LNCaP clone FGC (cell line): ENCODE measurements at regions not wholly inside any gene's neighbourhood (a gene's known extent, or its start where the extent isn't known, plus 50 kb on each side); places are given as distances from the start of the nearest gene placed in this dataset.

ENCODE experiments used
- DNase-seq: peaks from one replicate; pipeline ENCODE4 v3.0.0-alpha.2; 2011; ENCODE audit warnings: low read depth
- H3K4me3 ChIP-seq: 2 replicates; pipeline ENCODE4 v1.5.1; 2011; ENCODE audit warnings: mild to moderate bottlenecking, low read depth, low read length, control low read depth
- CTCF ChIP-seq: IDR thresholded peaks from 2 replicates; pipeline ENCODE4 v1.5.1; 2012; ENCODE audit warnings: mild to moderate bottlenecking; ENCODE audit not compliant: control insufficient read depth, insufficient read depth; ENCODE audit errors: extremely low read depth

- H3K4me3 ChIP-seq = no peak overlapping the region
- no peak for TF ChIP-seq CTCF
- DNase-seq = no peak
Measured at GRCh38 chr6:145073811-145074210, 661.5 kb downstream of the EPM2A start.

- TF ChIP-seq CTCF = no peak
- DNase-seq = no peak
- no peak overlapping the region for H3K4me3 ChIP-seq
Measured at GRCh38 chr6:145074805-145075204, 660.5 kb downstream of the EPM2A start.

- H3K4me3 ChIP-seq = no peak overlapping the region
- TF ChIP-seq CTCF = no peak
- DNase-seq = no peak
Measured at GRCh38 chr6:145075425-145075824, 659.9 kb downstream of the EPM2A start.

- H3K4me3 ChIP-seq = no peak overlapping the region
- no peak for TF ChIP-seq CTCF
- DNase-seq = no peak
Measured at GRCh38 chr6:145076115-145076841, 659.0 kb downstream of the EPM2A start.

- no peak overlapping the region for H3K4me3 ChIP-seq
- no peak for TF ChIP-seq CTCF
- no peak for DNase-seq
Measured at GRCh38 chr6:145077382-145077781, 657.9 kb downstream of the EPM2A start.

- DNase-seq = no peak
- TF ChIP-seq CTCF = no peak
- no peak overlapping the region for H3K4me3 ChIP-seq
Measured at GRCh38 chr6:145080651-145081050, 654.7 kb downstream of the EPM2A start.

GRCh38 chr6:145081677-145082076, 653.6 kb downstream of the EPM2A start:
- no peak for TF ChIP-seq CTCF
- no peak overlapping the region for H3K4me3 ChIP-seq
- DNase-seq = no peak
